SK-MEL-5 (cell line): ENCODE measurements at regions not wholly inside any gene's neighbourhood (a gene's known extent, or its start where the extent isn't known, plus 50 kb on each side); places are given as distances from the start of the nearest gene placed in this dataset.
"Not testable (repeated sequence)": the region's sequence is repeated elsewhere in the genome, so short reads cannot be mapped to it uniquely, and the experiment has no call there.

Experiments
- DNase-seq: peaks from one replicate; pipeline ENCODE4 v3.0.0-alpha.2; 2016; ENCODE audit warnings: low read depth, low spot score
- in situ Hi-C: cut with HindIII; loops from 2 replicates; pipeline ENCODE4 v1.10.0; 2016; ENCODE audit warnings: low sequenced_read_pairs, high pct_unique_total_duplicates, low pct_unique_long_range_greater_than_20kb

- in situ Hi-C loops, result no loop called here
Measured at GRCh38 chr16:66044089-66044488, 322.4 kb upstream of the CDH5 start.

DNA sequence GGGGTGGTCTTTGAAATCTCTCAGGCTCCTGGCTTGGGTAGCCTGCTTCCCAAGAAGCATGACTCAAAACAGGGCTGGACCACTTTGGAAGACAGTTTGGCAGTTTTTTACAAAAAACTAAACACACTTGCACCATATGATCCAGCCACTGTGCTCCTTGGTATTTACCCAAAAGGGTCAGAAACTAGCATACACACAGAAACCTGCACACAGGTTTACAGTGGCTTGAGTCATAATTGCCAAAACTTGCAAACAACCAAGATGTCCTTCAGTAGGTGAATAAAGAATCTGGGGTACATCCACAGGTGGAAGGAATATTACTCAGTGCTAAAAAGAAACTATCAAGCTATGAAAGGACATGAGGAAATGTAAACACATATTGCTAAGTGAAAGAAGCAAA, 323.2 kb upstream of the CDH5 start:
- no peak for DNase-seq
- in situ Hi-C loops, result no loop called here

More at GRCh38 chr16:66044089-66044488, 322.4 kb upstream of the CDH5 start:
- no peak for DNase-seq

GRCh38 chr16:66042341-66042740, 324.1 kb upstream of the CDH5 start:
- in situ Hi-C loops, result no loop called here
- DNase-seq, result no peak

GRCh38 chr16:66041907-66042306, 324.6 kb upstream of the CDH5 start:
- DNase-seq, result no peak
- in situ Hi-C loops, result no loop called here

- in situ Hi-C loops, result no loop called here
- no peak for DNase-seq
Measured at GRCh38 chr16:66039793-66040192, 326.7 kb upstream of the CDH5 start.

DNA sequence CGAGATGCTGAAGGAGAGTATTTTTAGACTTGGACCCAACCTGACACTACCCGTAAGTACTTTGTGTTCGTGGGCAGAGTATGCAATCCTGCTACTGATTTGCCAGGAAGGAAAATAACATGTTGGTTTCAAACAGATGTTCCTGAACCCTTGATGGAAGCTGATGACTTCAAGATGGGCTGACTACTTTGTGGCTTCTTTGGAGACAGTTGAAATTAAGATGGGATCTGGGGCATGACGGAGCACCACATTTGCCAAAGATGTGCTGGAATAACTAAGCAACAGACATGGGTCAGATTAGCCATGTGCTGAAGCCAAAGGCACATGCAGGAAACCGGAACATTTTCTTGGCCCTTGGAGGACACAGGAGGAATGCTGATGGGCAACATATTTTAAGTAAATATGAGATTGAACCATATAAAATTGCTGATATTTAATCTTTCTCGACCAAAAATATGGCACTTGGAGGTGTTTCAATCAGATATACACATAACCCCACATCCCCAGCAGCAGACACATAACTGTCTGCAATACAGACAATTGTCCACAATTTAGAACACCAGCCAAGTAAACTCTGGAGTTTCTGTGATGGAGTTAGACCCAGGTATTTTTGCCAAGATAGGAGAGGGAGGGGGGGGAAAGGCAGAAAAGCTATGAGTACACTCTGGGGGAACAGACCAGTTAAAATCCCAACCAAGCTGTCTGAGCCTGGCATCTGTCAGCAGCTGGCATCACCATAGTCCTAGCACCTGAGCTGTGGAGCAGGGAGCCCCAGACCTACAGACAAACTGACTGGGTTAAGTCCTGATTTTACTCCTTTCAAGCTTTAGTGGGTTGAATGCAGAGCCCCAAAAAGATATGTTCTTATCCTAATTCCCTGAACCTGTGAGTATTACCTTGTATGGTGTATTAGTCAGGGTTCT, 329.4 kb upstream of the CDH5 start:
- in situ Hi-C loops, result no loop called here
- no peak for DNase-seq

DNA sequence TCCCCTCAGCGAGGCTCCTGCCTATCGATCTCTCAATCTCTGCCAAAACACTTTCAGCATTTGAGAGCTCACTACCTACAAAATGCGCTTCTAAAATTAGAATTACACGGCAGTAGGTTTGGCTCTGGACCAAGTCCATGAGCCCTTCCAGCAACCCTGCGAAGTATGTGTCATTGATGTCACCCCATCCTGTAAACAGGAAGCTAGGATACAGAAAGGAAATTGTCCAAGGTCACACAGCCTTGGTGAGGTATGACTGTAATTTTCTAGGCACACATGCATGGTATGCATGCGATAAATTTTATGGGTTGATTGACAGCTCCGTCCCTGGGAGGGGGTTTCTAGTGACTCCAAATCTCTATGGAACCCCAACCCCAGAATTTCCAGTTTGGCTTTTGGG, 330.3 kb upstream of the CDH5 start:
- in situ Hi-C loops, result no loop called here
- no peak for DNase-seq

DNA sequence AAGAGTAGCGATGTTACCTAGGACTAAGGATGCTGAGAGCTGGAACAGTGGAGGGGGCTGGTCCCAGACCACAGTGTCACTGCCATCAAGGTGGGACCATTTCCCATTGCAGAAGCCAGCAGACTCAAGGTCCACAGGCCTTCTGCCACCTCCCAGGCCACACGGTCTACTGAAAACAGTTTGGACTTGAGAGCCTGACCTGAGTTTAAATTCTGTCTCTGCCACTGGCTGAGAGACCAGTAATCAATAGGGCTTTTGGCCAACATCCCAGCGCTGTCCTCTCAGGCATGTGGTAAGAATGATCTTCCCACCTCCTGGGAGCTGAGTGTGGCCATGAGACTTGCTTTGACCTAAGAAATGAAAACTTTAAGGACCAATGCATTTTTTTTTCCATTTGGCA, 331.4 kb upstream of the CDH5 start:
- in situ Hi-C loops, result no loop called here
- DNase-seq, result no peak

GRCh38 chr16:66032841-66033240, 333.6 kb upstream of the CDH5 start:
- in situ Hi-C loops, result no loop called here

GRCh38 chr16:66030036-66030435, 336.5 kb upstream of the CDH5 start:
- DNase-seq, result no peak
- in situ Hi-C loops, result no loop called here

More at GRCh38 chr16:66032841-66033240, 333.6 kb upstream of the CDH5 start:
- no peak for DNase-seq

DNA sequence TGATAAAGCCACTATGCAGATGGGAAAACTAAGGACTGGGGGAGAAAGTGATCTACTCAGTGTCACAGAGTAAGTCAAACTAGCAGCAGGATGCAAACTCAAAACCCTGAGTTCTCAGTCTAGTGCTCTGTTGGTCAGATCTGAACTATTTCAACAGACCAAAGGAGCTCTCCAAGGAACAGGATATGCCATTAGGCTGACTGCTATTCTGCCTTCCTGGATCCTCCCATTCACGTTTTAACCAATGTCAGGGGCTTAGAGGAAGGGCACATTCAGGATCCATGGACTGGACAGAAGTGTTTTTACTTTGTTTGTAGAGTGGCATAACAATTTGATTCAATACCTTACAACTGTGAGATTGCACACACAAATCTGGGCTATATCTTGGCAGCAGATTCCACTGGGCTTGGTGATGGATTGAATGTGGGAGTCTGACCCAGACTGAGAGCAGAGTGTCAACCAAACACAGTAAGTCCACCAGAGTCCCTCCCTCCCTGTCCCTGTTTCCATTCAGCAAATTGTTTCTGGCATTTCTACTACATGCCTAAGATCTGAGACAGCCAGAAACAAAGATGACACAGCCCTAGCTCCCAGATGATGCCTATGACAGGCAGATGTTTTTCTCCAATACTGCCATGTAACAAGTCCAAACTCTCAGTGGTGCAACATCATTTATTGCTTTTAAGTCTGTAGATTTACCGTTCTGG, 337.8 kb upstream of the CDH5 start:
- no peak for DNase-seq
- in situ Hi-C loops, result no loop called here

DNA sequence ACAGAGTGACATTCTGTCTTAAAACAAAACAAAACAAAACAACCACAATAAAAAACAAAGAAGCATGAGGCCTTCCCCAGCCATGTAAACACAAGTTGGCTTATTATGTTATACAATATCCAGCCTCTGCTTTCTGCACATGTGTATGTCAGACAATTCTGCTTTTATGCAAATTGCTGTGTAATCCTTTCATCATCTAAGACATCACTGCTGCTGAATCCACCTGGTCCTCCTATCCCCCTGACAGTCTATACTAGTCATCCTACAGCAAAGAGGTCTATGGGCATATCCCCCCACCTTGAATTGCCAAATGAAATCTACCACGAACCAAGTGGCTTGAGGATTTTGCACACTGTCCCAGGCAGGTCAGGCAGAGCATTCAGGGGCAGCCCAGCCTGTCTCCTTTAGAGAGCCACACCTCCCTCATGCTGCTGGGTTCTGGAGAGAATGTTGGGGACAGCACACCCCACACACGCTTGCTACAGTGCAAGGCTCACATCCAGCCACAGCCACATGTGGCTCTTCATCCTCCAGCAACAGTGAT, 339.6 kb upstream of the CDH5 start:
- in situ Hi-C loops, result no loop called here
- DNase-seq, result no peak

GRCh38 chr16:66026211-66026610, 340.3 kb upstream of the CDH5 start:
- peak; percentile 39 for DNase-seq
- in situ Hi-C loops, result no loop called here

DNA sequence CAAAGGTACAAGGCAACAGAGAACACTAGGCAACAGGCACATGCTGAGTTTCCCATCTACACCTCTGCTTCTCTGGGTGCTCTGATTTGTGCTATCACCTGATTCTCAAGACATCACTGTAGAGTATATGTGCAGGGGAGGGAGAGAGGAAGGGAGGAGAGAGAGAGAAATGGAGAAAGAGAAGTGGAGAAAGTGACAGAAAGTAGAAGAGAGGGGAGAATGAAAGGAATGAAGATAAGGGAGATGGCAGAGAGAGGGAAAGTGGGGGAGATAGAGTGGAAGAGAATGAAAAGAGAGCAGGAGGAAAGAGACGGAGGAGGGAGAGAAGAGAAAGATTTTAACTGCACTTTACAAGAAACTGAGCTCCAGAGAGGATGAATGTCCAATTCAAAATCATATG, 340.7 kb upstream of the CDH5 start:
- no peak for DNase-seq
- in situ Hi-C loops, result no loop called here

- DNase-seq, in situ Hi-C loops: not testable (repeated sequence)
Measured at GRCh38 chr16:66024567-66024966, 341.9 kb upstream of the CDH5 start.

DNA sequence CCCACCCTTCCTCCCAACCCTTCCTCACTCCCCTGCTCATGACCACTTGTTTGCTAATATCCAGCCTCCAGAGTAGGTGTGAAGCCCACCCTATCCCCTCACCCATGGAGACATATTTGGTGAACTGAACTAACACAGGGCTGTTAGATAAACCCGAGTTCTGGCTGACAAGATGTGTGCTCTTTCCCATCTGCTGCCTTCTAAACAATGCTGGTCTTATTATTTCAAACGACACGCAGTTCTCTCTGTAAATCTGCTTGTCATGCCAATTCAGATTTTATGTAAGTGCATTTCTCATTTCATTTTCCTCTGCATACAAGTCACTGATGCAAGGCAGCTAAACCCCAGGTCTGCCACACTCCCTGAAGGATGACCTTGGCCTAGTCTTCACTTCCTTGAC, 343.0 kb upstream of the CDH5 start:
- DNase-seq, result no peak
- in situ Hi-C loops, result no loop called here

DNA sequence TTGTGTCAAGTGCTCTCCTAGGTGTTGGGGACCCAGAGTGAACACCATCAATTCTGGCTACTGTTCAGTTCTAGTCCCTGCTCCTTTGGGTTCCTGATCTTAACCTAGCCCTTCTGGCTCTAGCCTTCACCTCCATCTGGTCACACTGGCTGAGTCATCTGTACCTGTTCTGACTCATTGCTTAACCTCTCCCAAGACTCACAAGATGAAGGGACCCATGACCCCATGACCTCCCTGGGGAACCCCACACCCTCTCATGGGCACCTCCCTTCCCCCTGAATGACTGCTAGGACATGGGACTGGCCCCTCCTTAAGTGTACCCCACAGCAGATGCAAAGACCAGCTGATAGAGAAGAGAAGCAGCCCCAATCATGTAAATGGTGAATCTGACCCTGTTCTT, 345.8 kb upstream of the CDH5 start:
- in situ Hi-C loops, result no loop called here
- DNase-seq, result no peak

- in situ Hi-C loops, result no loop called here
- DNase-seq, result no peak
Measured at GRCh38 chr16:66020046-66020445, 346.4 kb upstream of the CDH5 start.

DNA sequence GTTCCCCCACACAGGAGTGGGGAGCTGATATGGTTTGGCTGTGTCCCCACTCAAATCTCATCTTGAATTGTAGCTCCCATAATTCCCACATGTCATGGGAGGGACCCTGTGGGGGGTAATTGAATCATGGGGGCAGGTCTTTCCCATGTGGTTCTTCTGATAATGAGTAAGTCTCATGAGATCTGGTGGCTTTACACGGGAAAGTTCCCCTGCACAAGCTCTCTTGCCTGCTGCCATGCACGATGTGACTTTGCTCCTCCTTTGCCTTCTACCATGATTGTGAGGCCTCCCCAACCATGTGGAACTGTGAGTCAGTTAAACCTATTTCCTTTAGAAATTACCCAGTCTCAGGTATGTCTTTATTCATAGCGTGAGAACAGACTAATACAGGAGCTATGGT, 347.0 kb upstream of the CDH5 start:
- in situ Hi-C loops, DNase-seq: not testable (repeated sequence)
